Cardiac septum (tissue), 1 donor: ENCODE measurements at regions not wholly inside any gene's neighbourhood (a gene's known extent, or its start where the extent isn't known, plus 50 kb on each side); places are given as distances from the start of the nearest gene placed in this dataset.

Experiments
- DNase-seq: peaks from one replicate; pipeline ENCODE4 v3.0.0-alpha.2; 2020; ENCODE audit warnings: low spot score
- intact Hi-C: fragments of 100-400 bp; cut with DNase I; formaldehyde crosslinking; loops from one replicate; pipeline ENCODE4 v1.14.0; 2022
- donor health status: DM: no; HTN: no; CAD: no.

- no peak for DNase-seq
- intact Hi-C loops: no loop called here
Observed at GRCh38 chr12:126389961-126390360, 1324.7 kb downstream of the AACS start.

GRCh38 chr12:126390969-126391566 is 1325.8 kb downstream of the AACS start:
- intact Hi-C loops: no loop called here
- no peak for DNase-seq

DNA sequence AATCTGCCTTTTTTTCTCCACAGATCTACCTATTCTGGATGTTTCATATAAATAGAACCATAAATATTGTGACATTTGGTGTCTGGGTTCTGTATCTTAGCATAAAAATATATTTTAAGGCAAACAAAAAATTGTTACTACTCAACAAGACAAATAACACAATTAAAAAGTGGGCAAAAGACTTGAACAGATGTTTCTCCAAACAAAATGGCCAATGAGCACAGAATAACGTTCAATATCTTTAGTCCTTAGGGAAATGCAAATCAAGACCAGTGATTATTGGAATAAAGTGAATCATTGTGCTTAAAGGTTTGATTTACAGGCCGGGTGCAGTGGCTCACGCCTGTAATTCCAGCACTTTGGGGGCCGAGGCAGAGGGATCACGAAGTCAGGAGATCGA is 1331.3 kb downstream of the AACS start:
- intact Hi-C loops: no loop called here
- no peak for DNase-seq

DNA sequence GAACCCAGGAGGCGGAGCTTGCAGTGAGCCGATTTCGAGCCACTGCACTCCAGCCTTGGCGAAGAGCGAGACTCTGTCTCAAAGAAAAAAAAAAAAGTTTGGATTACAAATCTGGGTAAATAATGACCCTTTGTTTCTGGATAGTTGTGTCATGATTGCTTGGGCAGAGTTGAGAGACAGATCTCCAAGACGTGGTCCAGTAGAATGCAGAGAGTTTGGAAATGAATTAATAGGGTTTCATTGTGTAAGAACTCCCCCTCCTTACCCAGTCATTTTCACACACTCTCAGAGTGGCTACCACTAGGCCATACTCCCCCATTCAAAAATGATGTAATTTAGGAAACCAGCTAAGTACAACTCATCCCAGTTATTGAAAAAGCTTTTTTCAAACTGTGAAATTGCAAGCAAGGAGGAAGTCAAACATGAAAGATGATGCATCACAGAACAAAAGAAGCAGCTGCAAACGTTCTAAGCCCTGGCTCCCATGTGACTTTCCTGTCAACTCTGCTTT is 1331.9 kb downstream of the AACS start:
- intact Hi-C loops: no loop called here
- DNase-seq: no peak

DNA sequence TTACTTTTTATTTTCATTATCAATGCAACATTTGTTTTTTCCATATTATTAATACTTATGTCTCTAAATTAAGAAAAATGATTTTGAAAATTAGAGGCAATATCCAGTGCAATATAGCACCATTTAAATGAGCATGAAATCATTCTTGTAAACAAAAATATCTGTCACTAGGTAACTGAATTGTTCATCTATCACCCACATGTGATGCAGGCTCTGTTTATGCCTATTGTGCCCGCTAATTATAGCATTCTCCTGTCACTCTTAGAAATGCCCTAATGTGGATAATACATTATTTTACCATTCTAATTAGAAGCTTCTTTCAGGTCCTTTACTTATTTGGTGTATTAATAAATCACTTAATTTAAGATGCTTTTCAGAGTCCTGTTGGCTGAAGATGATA is 1332.4 kb downstream of the AACS start:
- intact Hi-C loops: no loop called here
- no peak for DNase-seq

DNA sequence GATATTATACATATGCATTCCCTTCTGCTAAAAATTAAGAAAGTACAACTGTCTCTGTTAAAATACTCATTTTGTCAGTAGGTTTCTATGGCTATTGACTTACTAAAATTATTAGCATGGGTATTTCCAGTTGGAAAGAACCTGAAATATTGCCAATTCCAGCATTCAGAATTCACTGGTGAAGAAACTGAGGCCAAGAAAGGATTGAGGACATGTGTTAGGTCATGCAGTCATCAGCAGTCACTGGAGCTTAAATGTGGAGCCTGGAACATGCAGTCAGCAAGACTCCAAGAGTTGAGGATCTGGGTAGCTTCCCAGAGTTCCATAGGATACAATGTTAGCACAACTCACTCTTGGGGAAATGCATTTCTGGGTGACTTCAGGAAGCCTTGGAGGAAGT is 1335.6 kb downstream of the AACS start:
- DNase-seq: no peak
- intact Hi-C loops: no loop called here

- intact Hi-C loops: no loop called here
- no peak for DNase-seq
Observed at GRCh38 chr12:126404293-126404881, 1339.2 kb downstream of the AACS start.

GRCh38 chr12:126418400-126418799 is 1353.2 kb downstream of the AACS start:
- intact Hi-C loops: no loop called here
- DNase-seq: no peak

GRCh38 chr12:126419131-126419530 is 1353.9 kb downstream of the AACS start:
- DNase-seq: no peak
- intact Hi-C loops: no loop called here

DNA sequence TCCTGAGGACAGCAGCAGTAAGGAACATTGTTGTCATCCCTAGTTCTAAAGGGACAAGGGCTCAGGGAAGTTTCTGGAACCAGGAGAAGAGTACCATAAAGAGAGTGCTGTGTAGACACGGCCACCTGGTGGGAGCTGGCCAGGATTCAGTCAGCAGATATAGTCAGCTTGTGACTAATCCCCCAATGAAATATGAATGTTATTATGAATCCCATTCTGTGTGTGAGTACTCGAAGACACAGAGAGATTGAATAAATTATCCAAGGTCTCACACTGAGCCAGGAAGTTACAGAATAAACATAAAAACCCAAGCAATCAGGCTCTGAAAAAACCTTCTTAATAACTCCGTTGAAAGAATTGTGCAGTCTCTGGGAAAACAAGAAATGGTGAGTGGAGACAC is 1359.5 kb downstream of the AACS start:
- intact Hi-C loops: no loop called here
- no peak for DNase-seq

DNA sequence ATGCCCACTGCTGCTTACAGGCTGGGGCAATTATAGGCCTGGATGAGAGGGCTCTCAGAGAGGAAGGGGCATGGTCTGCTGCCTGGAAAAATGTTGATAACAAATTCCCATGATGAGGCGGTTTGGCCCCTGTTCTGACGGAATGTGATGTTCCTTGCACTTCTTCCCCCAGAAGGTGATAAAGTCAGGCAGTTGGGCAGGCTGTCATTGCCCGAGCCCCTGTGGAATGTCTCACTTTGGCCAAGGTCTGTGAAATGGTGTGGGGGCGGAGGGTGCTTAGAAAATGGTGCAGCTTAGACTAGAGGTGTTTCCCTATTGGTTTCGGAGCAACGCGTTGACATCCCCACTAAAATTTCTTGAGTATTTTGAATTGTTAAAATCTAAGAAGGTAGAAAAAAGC is 1360.0 kb downstream of the AACS start:
- no peak for DNase-seq
- intact Hi-C loops: no loop called here

- intact Hi-C loops: no loop called here
- DNase-seq: no peak
Observed at GRCh38 chr12:126428769-126429168, 1363.5 kb downstream of the AACS start.

DNA sequence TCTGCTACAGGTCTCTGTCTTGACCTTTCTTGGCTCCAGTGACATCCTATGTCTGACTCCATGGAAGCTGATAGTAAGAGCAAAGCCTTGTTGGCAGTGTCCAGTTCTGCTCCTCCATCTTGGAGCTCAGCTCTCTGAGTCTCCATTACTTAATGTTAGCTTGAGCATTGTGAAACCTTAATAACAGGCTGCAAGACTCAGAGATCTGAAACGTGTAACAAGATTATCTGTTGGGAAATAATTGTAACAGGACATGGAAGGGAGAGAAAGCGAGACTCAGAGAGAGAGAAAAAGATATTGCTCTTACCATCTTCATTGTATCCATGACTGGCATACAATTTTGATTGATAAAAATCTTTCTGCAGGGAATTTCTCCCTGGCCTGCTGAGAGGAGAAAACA is 1365.7 kb downstream of the AACS start:
- no peak for DNase-seq

DNA sequence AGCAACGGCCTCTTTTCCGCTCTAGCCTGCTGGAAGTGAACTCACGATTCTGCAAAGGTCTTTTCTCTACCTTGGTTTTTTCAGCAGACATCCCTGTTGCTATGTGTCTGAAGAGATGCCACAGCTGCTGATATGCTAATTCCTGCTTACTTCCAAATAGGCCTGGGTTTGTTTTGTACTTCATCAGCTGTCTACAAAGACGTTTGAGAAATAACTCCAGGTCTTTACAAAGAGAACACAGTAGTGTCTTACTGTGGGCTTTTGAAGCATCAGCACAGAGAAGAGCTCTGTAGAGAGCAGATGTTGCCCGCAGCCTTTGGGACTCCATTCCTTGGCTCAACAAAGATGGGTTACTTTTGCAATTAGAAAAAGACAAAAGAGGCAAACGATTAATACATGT is 1366.5 kb downstream of the AACS start:
- no peak for DNase-seq
- intact Hi-C loops: no loop called here

More for the DNA sequence above, 1365.7 kb downstream of the AACS start:
- intact Hi-C loops: no loop called here

GRCh38 chr12:126432780-126433179 is 1367.5 kb downstream of the AACS start:
- no peak for DNase-seq
- intact Hi-C loops: no loop called here

- DNase-seq: no peak
- intact Hi-C loops: no loop called here
Observed at GRCh38 chr12:126434412-126434985, 1369.3 kb downstream of the AACS start.

DNA sequence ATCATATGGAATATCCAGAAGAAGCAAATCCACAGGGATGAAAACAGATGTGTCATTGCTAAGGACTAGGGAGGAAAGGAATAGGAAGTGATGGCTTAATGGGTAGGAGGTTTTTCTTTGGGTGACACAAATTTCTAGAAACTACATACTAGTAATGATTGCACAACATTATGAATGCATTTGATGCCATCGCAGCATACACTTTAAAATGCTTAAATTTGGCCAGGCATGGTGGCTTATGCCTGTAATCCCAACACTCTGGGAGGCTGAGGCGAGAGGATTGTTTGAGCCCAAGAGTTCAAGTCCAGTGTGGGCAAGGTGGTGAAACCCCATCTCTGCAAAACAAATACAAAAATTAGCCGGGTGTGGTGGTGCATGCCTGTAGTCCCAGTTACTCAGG is 1370.8 kb downstream of the AACS start:
- intact Hi-C loops: no loop called here

DNA sequence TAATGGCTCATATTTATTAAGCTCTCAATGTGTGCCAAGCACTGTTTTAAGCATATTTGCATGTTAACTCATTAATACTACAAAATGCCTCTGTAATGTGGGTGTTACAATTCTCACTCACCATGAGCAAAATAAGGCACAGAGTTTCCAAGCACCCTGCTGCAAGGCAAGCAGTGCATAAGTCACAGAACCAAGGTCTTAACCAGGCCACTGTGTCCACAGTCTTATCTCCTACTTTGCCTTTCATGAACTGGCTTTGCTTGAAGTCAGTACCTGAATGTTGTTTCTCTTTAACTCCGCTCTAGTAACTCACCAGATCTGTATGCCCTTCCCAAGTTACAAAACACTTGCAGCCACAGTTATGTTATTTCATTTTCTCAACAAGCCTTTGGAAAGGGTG is 1372.7 kb downstream of the AACS start:
- no peak for DNase-seq
- intact Hi-C loops: no loop called here

More for the DNA sequence above, 1370.8 kb downstream of the AACS start:
- no peak for DNase-seq

- no peak for DNase-seq
- intact Hi-C loops: no loop called here
Observed at GRCh38 chr12:126443977-126444376, 1378.7 kb downstream of the AACS start.

DNA sequence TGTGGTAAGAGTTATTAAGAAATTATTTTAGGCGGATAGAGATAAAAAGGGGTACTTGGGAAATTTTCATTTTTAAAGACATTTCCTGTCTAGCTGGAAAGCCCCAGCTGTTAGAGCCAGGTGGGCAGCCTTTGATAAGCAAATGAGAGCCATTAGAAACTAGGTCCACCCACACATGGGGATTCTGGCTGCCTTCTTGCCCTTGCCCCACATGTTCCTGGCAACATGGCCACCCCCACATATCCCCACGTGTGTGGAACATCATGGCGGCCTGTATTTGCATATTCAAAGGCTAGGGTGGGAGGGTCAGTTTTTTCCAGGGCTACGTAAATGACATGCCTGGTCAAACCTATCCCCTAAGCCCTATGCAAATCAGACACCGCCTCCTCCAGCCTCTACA is 1382.1 kb downstream of the AACS start:
- DNase-seq: no peak
- intact Hi-C loops: no loop called here

- DNase-seq: no peak
- intact Hi-C loops: no loop called here
Observed at GRCh38 chr12:126451809-126452208, 1386.6 kb downstream of the AACS start.
